Activated T-cell treated with anti-CD3 and anti-CD28 coated beads, Interleukin-2, amount 50 U/mL, for 72 hours (primary cell): ENCODE measurements at regions not wholly inside any gene's neighbourhood (a gene's known extent, or its start where the extent isn't known, plus 50 kb on each side); places are given as distances from the start of the nearest gene placed in this dataset.

ENCODE experiments used
- ATAC-seq, 2 donors: fragments of 150-1000 bp; cut with Tn5 transposase; replicated peaks in 1 of 2; 2 replicates each; pipeline ENCODE4 v1.10.0; 2021; ENCODE audit warnings: moderate library complexity in 2 of 2, mild to moderate bottlenecking in 1 of 2
- DNase-seq, 2 donors: peaks; one replicate each; pipeline ENCODE4 v3.0.0; 2021 to 2022; ENCODE audit warnings: mixed read lengths in 1 of 2
- H3K27ac Mint-ChIP-seq: one replicate; pipeline ENCODE4 v1.8.0; 2022; ENCODE audit warnings: mild to moderate bottlenecking, moderate library complexity, mixed read lengths
- H3K27me3 Mint-ChIP-seq: one replicate; pipeline ENCODE4 v1.8.0; 2022; ENCODE audit warnings: low read depth, mixed read lengths
- H3K36me3 Mint-ChIP-seq, 2 donors: one replicate each; pipeline ENCODE4 v1.8.0; 2022; ENCODE audit warnings: mixed read lengths in 2 of 2, mild to moderate bottlenecking in 1 of 2; ENCODE audit not compliant: insufficient read depth in 2 of 2
- H3K4me1 Mint-ChIP-seq: one replicate; pipeline ENCODE4 v1.8.0; 2022; ENCODE audit warnings: low read depth, mixed read lengths
- H3K4me3 Mint-ChIP-seq, 2 donors: one replicate each; pipeline ENCODE4 v1.8.0; 2022; ENCODE audit warnings: mild to moderate bottlenecking in 2 of 2, mixed read lengths in 2 of 2, moderate library complexity in 2 of 2
- H3K9me3 Mint-ChIP-seq, 2 donors: one replicate each; pipeline ENCODE4 v1.8.0; 2022; ENCODE audit warnings: mixed read lengths in 2 of 2

- no peak overlapping the region for H3K4me3 Mint-ChIP-seq
- no peak for ATAC-seq
- DNase-seq, result no peak
- peaks cover 18% of the 10 kb centered on the region for H3K27me3 Mint-ChIP-seq
- no peaks in the 10 kb centered on the region for H3K4me1 Mint-ChIP-seq
- H3K27ac Mint-ChIP-seq, result no peak overlapping the region
- no peaks in the 10 kb centered on the region for H3K9me3 Mint-ChIP-seq
- no peaks in the 10 kb centered on the region for H3K36me3 Mint-ChIP-seq
These were observed 211.2 kb downstream of the TSN start for GRCh38 chr2:121966663-121967062.

- ATAC-seq (no peak), DNase-seq (no peak)
- H3K36me3 Mint-ChIP-seq, result no peaks in the 10 kb centered on the region
- no peak overlapping the region for H3K27ac Mint-ChIP-seq
- H3K9me3 Mint-ChIP-seq, result no peaks in the 10 kb centered on the region
- H3K4me3 Mint-ChIP-seq, result no peak overlapping the region
- peaks cover 18% of the 10 kb centered on the region for H3K27me3 Mint-ChIP-seq
- no peaks in the 10 kb centered on the region for H3K4me1 Mint-ChIP-seq
These were observed 213.7 kb downstream of the TSN start for GRCh38 chr2:121969166-121969565.

GRCh38 chr2:121969766-121970639 lies 214.6 kb downstream of the TSN start:
- H3K27me3 Mint-ChIP-seq, result peaks cover 18% of the 10 kb centered on the region
- no peak for DNase-seq
- ATAC-seq, result no peak
- H3K27ac Mint-ChIP-seq, result no peak overlapping the region
- no peak overlapping the region for H3K4me3 Mint-ChIP-seq
- H3K9me3 Mint-ChIP-seq, result no peaks in the 10 kb centered on the region
- H3K4me1 Mint-ChIP-seq, result no peaks in the 10 kb centered on the region
- no peaks in the 10 kb centered on the region for H3K36me3 Mint-ChIP-seq

GRCh38 chr2:121972203-121972602 lies 216.8 kb downstream of the TSN start:
- Mint-ChIP-seq H3K27me3 (peaks cover 18% of the 10 kb centered on the region), H3K4me3 (no peak overlapping the region), H3K4me1 (peaks cover 6% of the 10 kb centered on the region), H3K27ac (no peak overlapping the region), H3K36me3 (no peaks in the 10 kb centered on the region), H3K9me3 (no peaks in the 10 kb centered on the region)
- no peak for ATAC-seq
- DNase-seq, result no peak

GRCh38 chr2:121974897-121975661 lies 219.6 kb downstream of the TSN start:
- peak overlapping the region; percentile 65 to 79 for H3K4me3 Mint-ChIP-seq
- DNase-seq, result peak; percentile 41 to 54
- peak; percentile 91 to 93 for ATAC-seq
- peaks cover 6% of the 10 kb centered on the region for H3K27me3 Mint-ChIP-seq
- no peaks in the 10 kb centered on the region for H3K36me3 Mint-ChIP-seq
- H3K4me1 Mint-ChIP-seq, result peaks cover 6% of the 10 kb centered on the region
- no peaks in the 10 kb centered on the region for H3K9me3 Mint-ChIP-seq
- H3K27ac Mint-ChIP-seq, result peak overlapping the region; percentile 23

GRCh38 chr2:121976926-121977325 lies 221.5 kb downstream of the TSN start:
- DNase-seq, result no peak
- no peaks in the 10 kb centered on the region for H3K9me3 Mint-ChIP-seq
- no peaks in the 10 kb centered on the region for H3K27me3 Mint-ChIP-seq
- H3K36me3 Mint-ChIP-seq, result no peaks in the 10 kb centered on the region
- peaks cover 6% of the 10 kb centered on the region for H3K4me1 Mint-ChIP-seq
- ATAC-seq, result no peak
- H3K27ac Mint-ChIP-seq, result no peak overlapping the region
- H3K4me3 Mint-ChIP-seq, result no peak overlapping the region

GRCh38 chr2:121977326-121977725 lies 221.9 kb downstream of the TSN start:
- Mint-ChIP-seq H3K9me3 (no peaks in the 10 kb centered on the region), H3K27ac (no peak overlapping the region), H3K4me1 (peaks cover 6% of the 10 kb centered on the region), H3K4me3 (no peak overlapping the region), H3K27me3 (no peaks in the 10 kb centered on the region), H3K36me3 (no peaks in the 10 kb centered on the region)
- DNase-seq (no peak), ATAC-seq (no peak)

GRCh38 chr2:121992700-121993099 lies 237.2 kb downstream of the TSN start:
- ATAC-seq (no peak), DNase-seq (no peak)
- Mint-ChIP-seq H3K4me3 (no peak overlapping the region), H3K36me3 (no peaks in the 10 kb centered on the region), H3K4me1 (no peaks in the 10 kb centered on the region), H3K9me3 (no peaks in the 10 kb centered on the region), H3K27me3 (peaks cover 6% of the 10 kb centered on the region), H3K27ac (no peak overlapping the region)

GRCh38 chr2:121993682-121994081 lies 238.2 kb downstream of the TSN start:
- DNase-seq, result no peak
- Mint-ChIP-seq H3K4me3 (no peak overlapping the region), H3K27ac (no peak overlapping the region), H3K36me3 (no peaks in the 10 kb centered on the region), H3K27me3 (peaks cover 5% of the 10 kb centered on the region), H3K4me1 (no peaks in the 10 kb centered on the region), H3K9me3 (no peaks in the 10 kb centered on the region)
- no peak for ATAC-seq

GRCh38 chr2:121994238-121995206 lies 239.1 kb downstream of the TSN start:
- H3K36me3 Mint-ChIP-seq, result no peaks in the 10 kb centered on the region
- H3K9me3 Mint-ChIP-seq, result no peaks in the 10 kb centered on the region

GRCh38 chr2:121998751-121999150 lies 243.3 kb downstream of the TSN start:
- H3K4me3 Mint-ChIP-seq, result no peak overlapping the region
- DNase-seq (no peak), ATAC-seq (no peak)
- H3K9me3 Mint-ChIP-seq, result no peaks in the 10 kb centered on the region
- no peaks in the 10 kb centered on the region for H3K27me3 Mint-ChIP-seq
- no peaks in the 10 kb centered on the region for H3K36me3 Mint-ChIP-seq
- no peaks in the 10 kb centered on the region for H3K4me1 Mint-ChIP-seq
- no peak overlapping the region for H3K27ac Mint-ChIP-seq

More at GRCh38 chr2:121994238-121995206, 239.1 kb downstream of the TSN start:
- Mint-ChIP-seq H3K27ac (no peak overlapping the region), H3K4me1 (no peaks in the 10 kb centered on the region), H3K4me3 (no peak overlapping the region), H3K27me3 (no peaks in the 10 kb centered on the region)
- ATAC-seq (no peak), DNase-seq (no peak)

- Mint-ChIP-seq H3K27me3 (no peaks in the 10 kb centered on the region), H3K36me3 (no peaks in the 10 kb centered on the region), H3K27ac (no peak overlapping the region), H3K4me3 (no peak overlapping the region), H3K4me1 (no peaks in the 10 kb centered on the region), H3K9me3 (no peaks in the 10 kb centered on the region)
- DNase-seq, result no peak
- ATAC-seq, result no peak
These were observed 243.8 kb downstream of the TSN start for GRCh38 chr2:121999264-121999663.
